Activated naive CD8-positive, alpha-beta T cell treated with anti-CD3 and anti-CD28 coated beads, Interleukin-2, amount 10 ng/mL, durations not matched to agents 7 days and 5 days (primary cell): ENCODE measurements at regions not wholly inside any gene's neighbourhood (a gene's known extent, or its start where the extent isn't known, plus 50 kb on each side); places are given as distances from the start of the nearest gene placed in this dataset.
"Not testable (repeated sequence)": the region's sequence is repeated elsewhere in the genome, so short reads cannot be mapped to it uniquely, and the experiment has no call there.

Source experiments
- ATAC-seq: fragments of 150-1000 bp; cut with Tn5 transposase; one replicate; pipeline ENCODE4 v1.10.0; 2021; ENCODE audit warnings: low read depth, moderate library complexity
- POLR2A ChIA-PET: fragments of 350-600 bp; sonication (Branson Sonifier 250); formaldehyde crosslinking; loops from one replicate; lab custom pipeline; 2021; ENCODE audit warnings: antibody characterized with exemption; lab: Charles Lee
- DNase-seq: peaks from one replicate; pipeline ENCODE4 v3.0.0; 2021
- H3K27ac Mint-ChIP-seq: one replicate; pipeline ENCODE4 v1.8.0; 2022; ENCODE audit warnings: mild to moderate bottlenecking, mixed read lengths
- H3K27me3 Mint-ChIP-seq: one replicate; pipeline ENCODE4 v1.8.0; 2022; ENCODE audit warnings: mild to moderate bottlenecking, moderate library complexity, mixed read lengths
- H3K36me3 Mint-ChIP-seq: one replicate; pipeline ENCODE4 v1.8.0; 2021; ENCODE audit warnings: mild to moderate bottlenecking, mixed read lengths
- H3K4me1 Mint-ChIP-seq: one replicate; pipeline ENCODE4 v1.8.0; 2021; ENCODE audit warnings: mixed read lengths
- H3K4me3 Mint-ChIP-seq: one replicate; pipeline ENCODE4 v1.8.0; 2022; ENCODE audit warnings: mild to moderate bottlenecking, moderate library complexity, mixed read lengths
- H3K9me3 Mint-ChIP-seq: one replicate; pipeline ENCODE4 v1.8.0; 2021; ENCODE audit warnings: mixed read lengths

DNA sequence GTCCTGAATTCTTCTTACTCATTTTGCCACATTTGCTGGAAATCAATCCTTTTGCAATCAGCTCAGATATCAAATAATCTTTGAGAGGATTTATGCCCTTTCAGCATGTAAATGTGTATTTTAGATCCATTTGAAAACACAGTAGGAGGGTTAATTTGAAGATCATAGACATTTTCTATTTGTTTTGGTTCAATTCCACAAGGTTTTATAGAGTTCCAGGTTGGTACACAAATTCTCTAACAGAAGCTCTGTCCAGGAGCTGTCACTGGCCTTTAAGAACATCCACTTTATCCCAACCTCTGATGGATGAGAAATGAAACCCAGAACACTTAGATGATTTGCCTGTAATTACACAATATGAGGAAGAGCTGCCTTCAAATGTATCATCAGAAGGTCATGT lies 157.3 kb upstream of the CHAC2 start:
- DNase-seq: no peak
- H3K27ac Mint-ChIP-seq: no peak overlapping the region
- H3K4me3 Mint-ChIP-seq: no peak overlapping the region
- no peak for ATAC-seq
- POLR2A ChIA-PET: no interaction called here
- no peaks in the 10 kb centered on the region for H3K9me3 Mint-ChIP-seq
- H3K4me1 Mint-ChIP-seq: no peaks in the 10 kb centered on the region
- H3K36me3 Mint-ChIP-seq: no peaks in the 10 kb centered on the region
- H3K27me3 Mint-ChIP-seq: peaks cover 2% of the 10 kb centered on the region

DNA sequence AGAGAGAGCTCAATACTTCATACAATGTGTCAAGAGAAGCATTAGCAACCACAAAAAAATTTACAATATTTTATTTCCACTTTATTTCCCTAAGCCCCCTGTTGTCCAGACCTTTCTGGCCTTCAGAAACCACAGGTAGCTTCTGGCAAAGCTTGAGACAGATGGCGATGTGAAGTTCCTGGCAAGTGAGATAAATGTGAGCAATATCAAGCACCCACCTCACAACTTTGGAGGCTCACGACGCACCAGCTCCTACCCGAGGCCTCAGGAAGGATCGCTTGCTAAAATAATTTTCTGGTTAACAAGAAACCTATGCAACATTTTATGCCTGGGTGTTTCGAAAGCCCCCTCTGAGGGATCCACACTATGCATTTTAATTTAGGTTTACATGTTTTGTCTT lies 158.1 kb upstream of the CHAC2 start:
- no peak overlapping the region for H3K4me3 Mint-ChIP-seq
- H3K4me1 Mint-ChIP-seq: no peaks in the 10 kb centered on the region
- H3K27ac Mint-ChIP-seq: no peak overlapping the region
- H3K9me3 Mint-ChIP-seq: no peaks in the 10 kb centered on the region
- no peaks in the 10 kb centered on the region for H3K36me3 Mint-ChIP-seq
- no peak for ATAC-seq
- no peak for DNase-seq
- peaks cover 2% of the 10 kb centered on the region for H3K27me3 Mint-ChIP-seq
- POLR2A ChIA-PET: no interaction called here

GRCh38 chr2:53608293-53608692 lies 159.3 kb upstream of the CHAC2 start:
- no peak overlapping the region for H3K4me3 Mint-ChIP-seq
- H3K27ac Mint-ChIP-seq: no peak overlapping the region
- peaks cover 2% of the 10 kb centered on the region for H3K27me3 Mint-ChIP-seq
- H3K9me3 Mint-ChIP-seq: no peaks in the 10 kb centered on the region
- DNase-seq (no peak), ATAC-seq (no peak)
- POLR2A ChIA-PET: no interaction called here
- no peaks in the 10 kb centered on the region for H3K36me3 Mint-ChIP-seq
- H3K4me1 Mint-ChIP-seq: no peaks in the 10 kb centered on the region

GRCh38 chr2:53600815-53601214 lies 166.8 kb upstream of the CHAC2 start:
- POLR2A ChIA-PET: no interaction called here
- Mint-ChIP-seq H3K27me3 (peaks cover 3% of the 10 kb centered on the region), H3K36me3 (no peaks in the 10 kb centered on the region), H3K4me3 (no peak overlapping the region), H3K4me1 (no peaks in the 10 kb centered on the region), H3K27ac (no peak overlapping the region), H3K9me3 (no peaks in the 10 kb centered on the region)
- DNase-seq: no peak
- ATAC-seq: no peak

DNA sequence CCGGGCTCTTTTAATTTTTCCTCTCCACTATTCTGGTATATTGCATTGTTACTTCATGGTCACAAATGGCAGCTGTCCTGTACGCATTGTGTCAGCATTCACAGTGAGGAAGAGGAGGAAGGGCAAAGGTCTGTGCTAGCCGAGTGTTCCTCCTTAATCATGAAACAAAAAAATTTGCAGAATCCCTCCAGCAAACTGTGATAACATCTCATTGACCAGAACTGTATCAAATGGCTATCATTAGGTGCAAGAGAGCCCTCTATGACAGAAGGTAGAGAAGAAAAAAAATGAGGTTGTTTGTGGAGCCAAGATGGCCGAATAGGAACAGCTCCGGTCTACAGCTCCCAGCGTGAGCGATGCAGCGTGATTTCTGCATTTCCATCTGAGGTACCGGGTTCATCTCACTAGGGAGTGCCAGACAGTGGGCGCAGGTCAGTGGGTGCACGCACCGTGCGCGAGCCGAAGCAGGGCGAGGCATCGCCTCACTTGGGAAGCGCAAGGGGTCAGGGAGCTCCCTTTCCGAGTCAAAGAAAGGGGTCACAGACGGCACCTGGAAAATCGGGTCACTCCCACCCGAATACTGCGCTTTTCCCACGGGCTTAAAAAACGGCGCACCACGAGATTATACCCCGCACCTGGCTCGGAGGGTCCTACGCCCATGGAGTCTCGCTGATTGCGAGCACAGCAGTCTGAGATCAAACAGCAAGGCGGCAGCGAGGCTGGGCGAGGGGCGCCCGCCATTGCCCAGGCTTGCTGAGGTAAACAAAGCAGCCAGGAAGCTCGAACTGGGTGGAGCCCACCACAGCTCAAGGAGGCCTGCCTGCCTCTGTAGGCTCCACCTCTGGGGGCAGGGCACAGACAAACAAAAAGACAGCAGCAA lies 180.6 kb upstream of the CHAC2 start:
- H3K4me1 Mint-ChIP-seq, H3K27me3 Mint-ChIP-seq, POLR2A ChIA-PET, H3K27ac Mint-ChIP-seq, H3K9me3 Mint-ChIP-seq, ATAC-seq, DNase-seq, H3K36me3 Mint-ChIP-seq: not testable (repeated sequence)
- H3K4me3 Mint-ChIP-seq: peak overlapping the region; percentile 28

DNA sequence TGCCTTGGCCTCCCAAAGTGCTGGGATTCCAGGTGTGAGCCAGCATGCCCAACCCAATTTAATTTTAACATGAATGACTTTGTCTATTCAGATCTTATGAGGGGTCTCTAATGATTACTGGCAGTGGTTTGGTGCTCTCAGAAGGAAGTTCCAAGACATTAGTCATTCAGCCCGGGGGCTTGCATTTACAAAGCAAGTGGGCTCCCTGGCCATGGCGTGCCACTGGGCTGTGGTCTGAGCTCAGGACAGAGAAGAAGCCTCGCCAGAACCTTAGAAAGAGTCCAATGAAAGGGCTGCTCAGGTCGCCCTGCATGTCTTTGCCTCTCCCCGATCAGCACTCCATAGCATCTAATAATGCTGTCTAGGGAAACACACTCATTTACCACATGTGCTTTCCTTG lies 182.6 kb upstream of the CHAC2 start:
- POLR2A ChIA-PET: no interaction called here
- ATAC-seq (no peak), DNase-seq (no peak)
- Mint-ChIP-seq H3K27ac (no peak overlapping the region), H3K36me3 (no peaks in the 10 kb centered on the region), H3K27me3 (peaks cover 4% of the 10 kb centered on the region), H3K9me3 (no peaks in the 10 kb centered on the region), H3K4me1 (no peaks in the 10 kb centered on the region), H3K4me3 (no peak overlapping the region)

- no peak for DNase-seq
Observed at GRCh38 chr2:53583583-53583982, 184.0 kb upstream of the CHAC2 start.

GRCh38 chr2:53582556-53582955 lies 185.0 kb upstream of the CHAC2 start:
- peaks cover 4% of the 10 kb centered on the region for H3K27me3 Mint-ChIP-seq
- no peak for DNase-seq
- H3K27ac Mint-ChIP-seq: no peak overlapping the region
- no peaks in the 10 kb centered on the region for H3K9me3 Mint-ChIP-seq
- POLR2A ChIA-PET: no interaction called here
- H3K4me1 Mint-ChIP-seq: no peaks in the 10 kb centered on the region
- no peaks in the 10 kb centered on the region for H3K36me3 Mint-ChIP-seq
- H3K4me3 Mint-ChIP-seq: no peak overlapping the region
- no peak for ATAC-seq

More at GRCh38 chr2:53583583-53583982, 184.0 kb upstream of the CHAC2 start:
- peaks cover 4% of the 10 kb centered on the region for H3K27me3 Mint-ChIP-seq
- H3K4me1 Mint-ChIP-seq: no peaks in the 10 kb centered on the region
- no peaks in the 10 kb centered on the region for H3K36me3 Mint-ChIP-seq
- no peaks in the 10 kb centered on the region for H3K9me3 Mint-ChIP-seq
- no peak overlapping the region for H3K4me3 Mint-ChIP-seq
- no peak for ATAC-seq
- POLR2A ChIA-PET: no interaction called here
- no peak overlapping the region for H3K27ac Mint-ChIP-seq

DNA sequence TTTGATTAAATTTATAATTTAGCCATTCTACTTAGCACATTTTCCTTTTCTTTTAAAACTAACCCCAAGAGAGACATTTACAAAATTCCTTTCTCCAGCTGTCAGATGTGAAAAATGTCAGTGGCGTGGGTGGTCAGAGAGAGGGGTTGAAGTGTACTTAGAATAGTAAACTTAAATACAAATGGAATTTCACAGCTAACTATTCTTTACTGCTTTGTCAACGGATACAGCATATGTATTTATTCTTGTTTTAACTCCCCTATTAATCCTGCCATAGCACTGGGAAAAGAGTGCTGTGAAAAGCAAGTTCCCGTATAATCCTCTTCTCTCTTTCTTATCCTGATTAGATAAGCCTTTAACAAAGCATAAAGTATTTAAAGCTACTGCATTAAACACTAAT lies 191.4 kb upstream of the CHAC2 start:
- H3K36me3 Mint-ChIP-seq: no peaks in the 10 kb centered on the region
- H3K4me1 Mint-ChIP-seq: no peaks in the 10 kb centered on the region
- no peak overlapping the region for H3K27ac Mint-ChIP-seq
- no peak overlapping the region for H3K4me3 Mint-ChIP-seq
- H3K27me3 Mint-ChIP-seq: peaks cover 3% of the 10 kb centered on the region
- ATAC-seq: no peak
- POLR2A ChIA-PET: no interaction called here
- no peak for DNase-seq
- no peaks in the 10 kb centered on the region for H3K9me3 Mint-ChIP-seq

DNA sequence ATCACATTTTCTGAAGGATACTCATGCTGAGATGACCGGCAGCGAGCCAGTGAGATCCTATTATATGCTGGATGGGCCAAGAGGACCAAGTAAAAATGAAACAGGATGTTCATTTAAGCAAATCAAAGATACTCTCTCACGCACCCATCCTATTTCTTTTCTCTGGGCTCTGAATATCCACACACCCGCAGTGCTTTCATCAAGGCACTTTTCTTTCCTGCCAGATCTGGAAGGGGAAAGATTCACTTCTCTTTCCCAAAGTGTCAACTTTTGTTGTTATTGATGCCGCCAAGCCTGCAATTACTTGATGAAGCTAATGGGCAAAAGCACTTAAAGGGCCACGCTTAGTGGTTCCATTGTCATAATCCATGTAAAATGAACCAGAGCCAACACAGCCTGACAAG lies 191.9 kb upstream of the CHAC2 start:
- no peak for ATAC-seq
- no peaks in the 10 kb centered on the region for H3K9me3 Mint-ChIP-seq
- no peak overlapping the region for H3K27ac Mint-ChIP-seq
- no peak for DNase-seq
- H3K36me3 Mint-ChIP-seq: no peaks in the 10 kb centered on the region
- H3K4me3 Mint-ChIP-seq: no peak overlapping the region
- no peaks in the 10 kb centered on the region for H3K4me1 Mint-ChIP-seq
- peaks cover 3% of the 10 kb centered on the region for H3K27me3 Mint-ChIP-seq
- POLR2A ChIA-PET: no interaction called here

DNA sequence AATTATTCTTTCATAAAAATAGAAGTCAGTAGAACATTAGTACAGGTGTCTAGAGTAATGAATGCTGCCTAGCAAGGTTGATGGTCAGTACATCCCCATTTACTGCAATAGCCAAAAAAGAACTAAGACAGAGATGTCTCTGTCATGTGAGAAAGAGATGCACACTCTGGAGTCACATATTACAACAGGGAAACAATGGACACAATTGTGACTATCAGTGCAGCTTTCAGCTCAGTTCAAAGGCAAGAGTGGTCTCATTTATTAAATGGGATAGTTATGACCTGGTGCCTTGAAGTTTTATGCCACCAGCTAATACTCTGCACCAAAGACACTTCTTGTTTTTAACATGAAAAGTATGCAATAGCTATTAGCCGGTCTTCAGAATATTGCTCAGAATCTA lies 194.9 kb upstream of the CHAC2 start:
- no peaks in the 10 kb centered on the region for H3K9me3 Mint-ChIP-seq
- DNase-seq (no peak), ATAC-seq (no peak)
- no peak overlapping the region for H3K4me3 Mint-ChIP-seq
- H3K36me3 Mint-ChIP-seq: no peaks in the 10 kb centered on the region
- H3K27ac Mint-ChIP-seq: no peak overlapping the region
- no peaks in the 10 kb centered on the region for H3K4me1 Mint-ChIP-seq
- H3K27me3 Mint-ChIP-seq: peaks cover 5% of the 10 kb centered on the region
- POLR2A ChIA-PET: no interaction called here

DNA sequence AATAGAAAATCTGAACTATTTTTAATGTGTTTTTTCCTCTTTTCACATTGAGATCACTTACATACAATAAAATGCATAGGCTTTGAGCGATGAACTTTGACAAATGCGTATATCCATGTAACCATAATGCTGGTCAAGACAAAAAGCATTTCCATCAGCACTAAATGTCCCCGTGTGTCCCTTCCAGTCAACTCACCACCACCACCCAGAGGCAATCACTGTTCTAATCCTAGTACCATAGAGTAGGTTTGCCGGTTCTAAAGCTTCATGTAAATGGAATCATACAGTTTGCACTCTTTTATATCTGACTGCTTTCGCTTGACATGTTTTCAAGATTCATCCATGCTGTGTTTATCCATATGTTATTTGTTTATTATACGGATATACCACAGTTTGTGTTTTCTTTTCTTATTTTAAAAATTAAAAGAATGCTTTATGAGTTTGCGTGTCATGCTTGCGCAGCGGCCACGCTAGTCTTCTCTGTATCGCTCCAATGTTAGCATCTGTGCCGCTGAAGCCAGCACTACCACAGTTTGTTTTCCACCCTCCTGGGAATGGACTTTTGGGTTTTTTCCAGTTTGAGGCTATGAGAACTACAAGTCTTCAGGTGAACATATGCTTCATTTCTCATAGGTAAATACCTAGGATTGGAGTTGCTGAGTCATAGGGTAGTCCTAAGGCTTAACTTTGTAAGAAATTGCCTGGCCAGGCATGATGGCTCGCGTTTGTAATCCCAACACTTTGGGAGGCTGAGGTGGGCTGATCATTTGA lies 197.5 kb upstream of the CHAC2 start:
- H3K4me3 Mint-ChIP-seq: no peak overlapping the region
- no peaks in the 10 kb centered on the region for H3K9me3 Mint-ChIP-seq
- no peak for DNase-seq
- no peaks in the 10 kb centered on the region for H3K36me3 Mint-ChIP-seq
- peaks cover 8% of the 10 kb centered on the region for H3K27me3 Mint-ChIP-seq
- H3K4me1 Mint-ChIP-seq: no peaks in the 10 kb centered on the region
- POLR2A ChIA-PET: no interaction called here
- ATAC-seq: no peak
- no peak overlapping the region for H3K27ac Mint-ChIP-seq

DNA sequence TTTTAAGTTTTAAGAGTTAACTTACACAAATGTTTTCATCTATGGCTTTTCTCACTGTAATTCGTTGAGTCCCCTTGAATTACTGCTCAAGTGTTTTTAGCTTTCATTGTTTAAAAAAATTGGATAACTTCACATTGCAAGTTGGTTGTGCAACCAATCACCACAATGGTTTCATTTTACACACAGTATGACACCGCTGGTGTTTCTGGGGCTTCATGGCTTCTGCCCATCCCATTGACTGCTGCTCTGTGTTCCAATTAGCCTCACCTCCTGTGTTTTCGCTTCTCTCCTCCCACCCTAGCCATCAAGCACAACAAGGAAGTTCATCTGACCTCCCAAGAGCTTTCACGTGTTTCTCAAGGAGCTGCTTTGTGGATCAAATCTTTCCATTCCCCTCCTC lies 199.1 kb upstream of the CHAC2 start:
- peaks cover 8% of the 10 kb centered on the region for H3K27me3 Mint-ChIP-seq
- POLR2A ChIA-PET: no interaction called here
- H3K9me3 Mint-ChIP-seq: no peaks in the 10 kb centered on the region
- no peak overlapping the region for H3K4me3 Mint-ChIP-seq
- no peaks in the 10 kb centered on the region for H3K4me1 Mint-ChIP-seq
- no peak for DNase-seq
- ATAC-seq: no peak
- H3K27ac Mint-ChIP-seq: no peak overlapping the region
- H3K36me3 Mint-ChIP-seq: no peaks in the 10 kb centered on the region

DNA sequence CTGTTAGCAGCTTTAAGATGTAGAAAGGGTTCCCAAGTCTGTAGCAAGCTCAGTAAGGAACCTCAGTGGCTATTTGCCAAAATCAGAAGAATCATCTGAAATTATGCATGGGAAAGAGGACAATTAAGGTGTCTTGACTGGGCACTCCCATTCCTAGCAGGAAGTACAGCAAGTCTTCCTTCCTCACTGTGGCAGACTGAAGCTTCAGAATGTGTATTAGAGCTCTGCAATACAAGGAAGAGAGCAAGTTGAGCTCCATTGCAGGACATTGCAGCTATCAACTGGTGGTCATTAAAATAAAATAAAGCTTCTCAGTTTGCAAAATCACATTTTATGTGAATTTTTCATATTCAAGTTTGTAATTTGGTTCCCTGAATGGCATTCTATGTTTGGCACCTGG lies 200.5 kb upstream of the CHAC2 start:
- POLR2A ChIA-PET: no interaction called here
- no peaks in the 10 kb centered on the region for H3K9me3 Mint-ChIP-seq
- ATAC-seq (no peak), DNase-seq (no peak)
- H3K4me3 Mint-ChIP-seq: no peak overlapping the region
- H3K27me3 Mint-ChIP-seq: peaks cover 8% of the 10 kb centered on the region
- H3K36me3 Mint-ChIP-seq: no peaks in the 10 kb centered on the region
- no peak overlapping the region for H3K27ac Mint-ChIP-seq
- H3K4me1 Mint-ChIP-seq: no peaks in the 10 kb centered on the region
